SHP77 treated with DMSO at 0.1 percent for 48 hours (cell line): ENCODE measurements at regions not wholly inside any gene's neighbourhood (a gene's known extent, or its start where the extent isn't known, plus 50 kb on each side); places are given as distances from the start of the nearest gene placed in this dataset.

Experiments
- DNase-seq: peaks from one replicate; lab custom pipeline; 2025; lab: John Stamatoyannopoulos, UW

GRCh38 chr14:104387022-104388010 lies 192.2 kb upstream of the C14orf180 start:
- DNase-seq: no peak

GRCh38 chr14:104388011-104388521 lies 191.5 kb upstream of the C14orf180 start:
- DNase-seq: no peak

GRCh38 chr14:104388541-104389325 lies 190.8 kb upstream of the C14orf180 start:
- no peak for DNase-seq

- no peak for DNase-seq
Observed at GRCh38 chr14:104389326-104390220, 190.0 kb upstream of the C14orf180 start.

GRCh38 chr14:104390221-104390931 lies 189.2 kb upstream of the C14orf180 start:
- no peak for DNase-seq

GRCh38 chr14:104390941-104391901 lies 188.3 kb upstream of the C14orf180 start:
- no peak for DNase-seq

- DNase-seq: no peak
Observed at GRCh38 chr14:104392001-104392395, 187.6 kb upstream of the C14orf180 start.

- DNase-seq: no peak
Observed at GRCh38 chr14:104392396-104393198, 187.0 kb upstream of the C14orf180 start.

GRCh38 chr14:104393199-104393897 lies 186.2 kb upstream of the C14orf180 start:
- DNase-seq: no peak

GRCh38 chr14:104393898-104394381 lies 185.6 kb upstream of the C14orf180 start:
- DNase-seq: no peak

GRCh38 chr14:104394409-104394851 lies 185.1 kb upstream of the C14orf180 start:
- DNase-seq: no peak

GRCh38 chr14:104395276-104395675 lies 184.3 kb upstream of the C14orf180 start:
- no peak for DNase-seq

GRCh38 chr14:104395941-104396681 lies 183.5 kb upstream of the C14orf180 start:
- DNase-seq: no peak

GRCh38 chr14:104396682-104397470 lies 182.7 kb upstream of the C14orf180 start:
- DNase-seq: no peak

- DNase-seq: no peak
Observed at GRCh38 chr14:104397956-104398355, 181.6 kb upstream of the C14orf180 start.

GRCh38 chr14:104398656-104399055 lies 180.9 kb upstream of the C14orf180 start:
- no peak for DNase-seq
